B cell (primary cell): ENCODE measurements at regions not wholly inside any gene's neighbourhood (a gene's known extent, or its start where the extent isn't known, plus 50 kb on each side); places are given as distances from the start of the nearest gene placed in this dataset.

Experiments
- ATAC-seq: fragments of 200-7000 bp; cut with Tn5 transposase; one replicate; pipeline ENCODE4 v1.10.0; 2021; ENCODE audit warnings: low read depth, mild to moderate bottlenecking, moderate number of reproducible peaks, moderate library complexity
- CTCF ChIA-PET: fragments of 350-600 bp; sonication (Branson Sonifier 250); formaldehyde crosslinking; loops from one replicate; lab custom pipeline; 2021; ENCODE audit warnings: antibody characterized with exemption, inconsistent platforms; lab: Charles Lee
- POLR2A ChIA-PET: fragments of 350-600 bp; sonication (Branson Sonifier 250); formaldehyde crosslinking; loops from one replicate; lab custom pipeline; 2021; ENCODE audit warnings: antibody characterized with exemption; lab: Charles Lee
- DNase-seq: peaks from one replicate; pipeline ENCODE4 v3.0.0; 2013
- H2AFZ ChIP-seq: 2 replicates; pipeline ENCODE4 v1.6.1; 2012; ENCODE audit warnings: mild to moderate bottlenecking, low read depth, low read length; ENCODE audit not compliant: insufficient read depth, poor library complexity, severe bottlenecking
- H3K27ac ChIP-seq, 2 donors: 1 replicate in 1 of 2; 2 replicates in 1 of 2; pipeline ENCODE4 v1.5.1; 2012 to 2013; ENCODE audit warnings: low read length in 2 of 2, mild to moderate bottlenecking in 2 of 2, moderate library complexity in 1 of 2
- H3K27me3 ChIP-seq, 4 experiments: fragments of 200-600 bp in 1 of 4; sonication (generic) in 1 of 4; replicated peaks in 1 of 4; 1 replicate in 2 of 4; 2 replicates in 2 of 4; pipeline versions ENCODE4 v1.6.1 to v1.7.0; 2013 to 2016; ENCODE audit warnings: low read length in 3 of 4, mild to moderate bottlenecking in 2 of 4, mixed read lengths in 1 of 4, moderate library complexity in 1 of 4; ENCODE audit not compliant: insufficient read depth in 4 of 4, control insufficient read depth in 3 of 4; ENCODE audit errors: control extremely low read depth in 1 of 4
- H3K36me3 ChIP-seq, 2 experiments: replicated peaks in 1 of 2; 1 replicate in 1 of 2; 2 replicates in 1 of 2; pipeline versions ENCODE4 v1.6.1 to v1.7.1; 2013; ENCODE audit warnings: low read length in 1 of 2; ENCODE audit not compliant: insufficient read depth in 2 of 2, control insufficient read depth in 1 of 2; ENCODE audit errors: control extremely low read depth in 1 of 2, extremely low read depth in 1 of 2
- H3K4me1 ChIP-seq, 2 donors: fragments of 200-600 bp in 1 of 2; sonication (generic) in 1 of 2; 1 replicate in 1 of 2; 2 replicates in 1 of 2; pipeline versions ENCODE4 v1.5.1 to v1.6.1; 2013 to 2017; ENCODE audit warnings: low read length in 2 of 2; ENCODE audit not compliant: control insufficient read depth in 2 of 2, insufficient read depth in 2 of 2
- H3K4me2 ChIP-seq: replicated peaks from 2 replicates; pipeline ENCODE3; 2012; ENCODE audit warnings: mild to moderate bottlenecking, low read depth, low read length; ENCODE audit not compliant: poor library complexity, severe bottlenecking
- H3K4me3 ChIP-seq, 5 experiments: fragments of 200-600 bp in 1 of 5; sonication (generic) in 1 of 5; 1 replicate in 3 of 5; 2 replicates in 2 of 5; pipeline versions ENCODE4 v1.5.1 to v1.7.0; 2011 to 2016; ENCODE audit warnings: low read length in 4 of 5, mild to moderate bottlenecking in 4 of 5, low read depth in 2 of 5, control low read depth in 1 of 5, moderate library complexity in 1 of 5; ENCODE audit not compliant: insufficient read depth in 1 of 5; ENCODE audit errors: control extremely low read depth in 1 of 5, extremely low read depth in 1 of 5
- H3K79me2 ChIP-seq: fragments of 200-600 bp; sonication (generic); one replicate; pipeline ENCODE4 v1.6.0; 2016; ENCODE audit warnings: low read length; ENCODE audit not compliant: control insufficient read depth, insufficient read depth
- H3K9ac ChIP-seq: fragments of 200-600 bp; sonication (generic); 2 replicates; pipeline ENCODE4 v1.6.1; 2017; ENCODE audit warnings: mild to moderate bottlenecking, low read length, moderate library complexity
- H3K9me3 ChIP-seq, 3 donors: one replicate each; pipeline versions ENCODE4 v1.6.1 to v1.7.1; 2013; ENCODE audit warnings: low read length in 2 of 3; ENCODE audit not compliant: control insufficient read depth in 2 of 3, insufficient read depth in 1 of 3; ENCODE audit errors: control extremely low read depth in 1 of 3
- H4K20me1 ChIP-seq: 2 replicates; pipeline ENCODE4 v1.6.0; 2012; ENCODE audit warnings: mild to moderate bottlenecking, low read length; ENCODE audit not compliant: insufficient read depth, control insufficient read depth, poor library complexity, severe bottlenecking
- H3K27ac Mint-ChIP-seq: one replicate; pipeline ENCODE4 v1.8.0; 2021; ENCODE audit warnings: mixed read lengths
- H3K27me3 Mint-ChIP-seq: one replicate; pipeline ENCODE4 v1.8.0; 2021; ENCODE audit warnings: mixed read lengths
- H3K4me1 Mint-ChIP-seq: one replicate; pipeline ENCODE4 v1.8.0; 2021; ENCODE audit warnings: mixed read lengths
- H3K4me3 Mint-ChIP-seq: one replicate; pipeline ENCODE4 v1.8.0; 2021; ENCODE audit warnings: mixed read lengths
- H3K9me3 Mint-ChIP-seq: one replicate; pipeline ENCODE4 v1.8.0; 2022; ENCODE audit warnings: mixed read lengths; ENCODE audit not compliant: insufficient read depth
- CTCF ChIP-seq: fragments of 200-600 bp; IDR thresholded peaks from one replicate; pipeline ENCODE4 v1.8.0; 2022; ENCODE audit warnings: antibody characterized with exemption, mild to moderate bottlenecking
- EZH2 ChIP-seq: IDR thresholded peaks from 2 replicates; pipeline ENCODE4 v1.6.1; 2012; ENCODE audit warnings: borderline replicate concordance, low read depth, mild to moderate bottlenecking, moderate library complexity, low read length; ENCODE audit not compliant: insufficient read depth, poor library complexity, severe bottlenecking
- WGBS: methylation state at CpG from one replicate; pipeline ENCODE4 v1.1.5; 2013; ENCODE audit warnings: missing lambda C conversion rate; ENCODE audit not compliant: insufficient coverage; 5-methylcytosine and 5-hydroxymethylcytosine counted together
- intact Hi-C: fragments of 100-400 bp; cut with micrococcal nuclease; formaldehyde crosslinking; loops from one replicate; pipeline ENCODE4 v1.10.0; 2022

- Histone ChIP-seq H3K79me2 (peaks cover 100% of the 10 kb centered on the region), H3K4me1 (peaks cover 28 to 33% of the 10 kb centered on the region in 2 donors), H3K9me3 (peaks cover 0 to 4% (median 0%) of the 10 kb centered on the region in 3 donors), H3K4me2 (no peak overlapping the region), H3K27ac (no peak overlapping the region), H2AFZ (no peak overlapping the region), H3K4me3 (no peak overlapping the region), H3K36me3 (peaks cover 27 to 59% of the 10 kb centered on the region in 2 experiments), H3K27me3 (no peaks in the 10 kb centered on the region), H4K20me1 (peaks cover 71% of the 10 kb centered on the region), H3K9ac (no peak overlapping the region)
- no peak for DNase-seq
- H3K4me3 Mint-ChIP-seq, result no peak overlapping the region
- H3K27me3 Mint-ChIP-seq, result no peaks in the 10 kb centered on the region
- H3K27ac Mint-ChIP-seq, result no peak overlapping the region
- WGBS, result no CpG with 5 or more reads among the region's 1 CpG
- H3K9me3 Mint-ChIP-seq, result no peaks in the 10 kb centered on the region
- H3K4me1 Mint-ChIP-seq, result peaks cover 81% of the 10 kb centered on the region
- POLR2A ChIA-PET, result interaction anchor here (0.6 to 1.7 kb wide), 2 partner anchors 20 kb away, joined by 4 to 5 read pairs; no protein-coding TSS in a partner anchor
- TF ChIP-seq CTCF (no peak), EZH2 (no peak)
- no peak for ATAC-seq
- CTCF ChIA-PET, result interaction anchor here (1.3 to 1.4 kb wide), 2 partner anchors 31 to 32 kb away, joined by 3 read pairs; no protein-coding TSS in a partner anchor
- intact Hi-C loops, result no loop called here
Measured at GRCh38 chr6:11362564-11362963, 130.1 kb upstream of the NEDD9 start.

- Histone ChIP-seq H3K27me3 (no peaks in the 10 kb centered on the region), H3K36me3 (peaks cover 20 to 70% of the 10 kb centered on the region in 2 experiments), H3K79me2 (peaks cover 99% of the 10 kb centered on the region), H3K4me2 (no peak overlapping the region), H3K9me3 (peaks cover 0 to 7% (median 0%) of the 10 kb centered on the region in 3 donors), H3K4me1 (peaks cover 33 to 41% of the 10 kb centered on the region in 2 donors), H3K9ac (no peak overlapping the region), H4K20me1 (peaks cover 70% of the 10 kb centered on the region), H3K27ac (peak overlapping the region in 1 of 2 donors; percentile 43), H2AFZ (no peak overlapping the region), H3K4me3 (no peak overlapping the region)
- ChIA-PET POLR2A (no interaction called here), CTCF (no interaction called here)
- Mint-ChIP-seq H3K9me3 (no peaks in the 10 kb centered on the region), H3K27me3 (no peaks in the 10 kb centered on the region), H3K4me3 (no peak overlapping the region), H3K27ac (peak overlapping the region; percentile 8), H3K4me1 (peaks cover 82% of the 10 kb centered on the region)
- no peak for TF ChIP-seq EZH2
- no peak for TF ChIP-seq CTCF
- 86% methylated on average over 1 of the region's 4 CpGs for WGBS
- ATAC-seq, result no peak
- intact Hi-C loops, result no loop called here
- no peak for DNase-seq
Measured at GRCh38 chr6:11358904-11359830, 126.7 kb upstream of the NEDD9 start.
